ENCODE measurements at regions not wholly inside any gene's neighbourhood (a gene's known extent, or its start where the extent isn't known, plus 50 kb on each side); places are given as distances from the start of the nearest gene placed in this dataset.

GRCh38 chr20:41981746-41982145, 363.6 kb upstream of the CHD6 start:
- DNase-seq (ENCODE audit: low spot score in 2 of 2) (no peak), ATAC-seq (ENCODE audit: low read depth) (no peak)
- H3K36me3 Mint-ChIP-seq, result no peaks in the 10 kb centered on the region
- no peak overlapping the region for H3K4me3 Mint-ChIP-seq
- peaks cover 5% of the 10 kb centered on the region for H3K9me3 Mint-ChIP-seq
- H3K4me1 Mint-ChIP-seq, result no peaks in the 10 kb centered on the region
- no peaks in the 10 kb centered on the region for H3K27me3 Mint-ChIP-seq
- no peak overlapping the region for H3K27ac Mint-ChIP-seq

- ATAC-seq (ENCODE audit: low read depth) (no peak), DNase-seq (ENCODE audit: low spot score in 2 of 2) (no peak)
- no peak overlapping the region for H3K4me3 Mint-ChIP-seq
- no peaks in the 10 kb centered on the region for H3K9me3 Mint-ChIP-seq
- H3K4me1 Mint-ChIP-seq, result no peaks in the 10 kb centered on the region
- no peaks in the 10 kb centered on the region for H3K36me3 Mint-ChIP-seq
- no peaks in the 10 kb centered on the region for H3K27me3 Mint-ChIP-seq
- H3K27ac Mint-ChIP-seq, result no peak overlapping the region
Observed at GRCh38 chr20:41978875-41979274, 360.7 kb upstream of the CHD6 start.

GRCh38 chr20:41978246-41978790, 360.1 kb upstream of the CHD6 start:
- Mint-ChIP-seq H3K27me3 (no peaks in the 10 kb centered on the region), H3K27ac (no peak overlapping the region), H3K4me1 (no peaks in the 10 kb centered on the region), H3K4me3 (no peak overlapping the region), H3K9me3 (no peaks in the 10 kb centered on the region), H3K36me3 (no peaks in the 10 kb centered on the region)
- no peak for ATAC-seq (ENCODE audit: low read depth)
- no peak for DNase-seq (ENCODE audit: low spot score in 2 of 2)

- H3K36me3 Mint-ChIP-seq, result no peaks in the 10 kb centered on the region
- no peak overlapping the region for H3K4me3 Mint-ChIP-seq
- ATAC-seq (ENCODE audit: low read depth) (no peak), DNase-seq (ENCODE audit: low spot score in 2 of 2) (no peak)
- no peaks in the 10 kb centered on the region for H3K9me3 Mint-ChIP-seq
- H3K4me1 Mint-ChIP-seq, result no peaks in the 10 kb centered on the region
- H3K27me3 Mint-ChIP-seq, result peaks cover 2% of the 10 kb centered on the region
- H3K27ac Mint-ChIP-seq, result no peak overlapping the region
Observed at GRCh38 chr20:41969656-41970055, 351.5 kb upstream of the CHD6 start.

GRCh38 chr20:41960166-41960565, 342.0 kb upstream of the CHD6 start:
- peaks cover 3% of the 10 kb centered on the region for H3K4me1 Mint-ChIP-seq
- no peak overlapping the region for H3K27ac Mint-ChIP-seq
- no peak overlapping the region for H3K4me3 Mint-ChIP-seq
- no peak for DNase-seq (ENCODE audit: low spot score in 2 of 2)
- no peaks in the 10 kb centered on the region for H3K36me3 Mint-ChIP-seq
- no peaks in the 10 kb centered on the region for H3K27me3 Mint-ChIP-seq
- ATAC-seq (ENCODE audit: low read depth), result no peak
- peaks cover 2% of the 10 kb centered on the region for H3K9me3 Mint-ChIP-seq

GRCh38 chr20:41958391-41958790, 340.2 kb upstream of the CHD6 start:
- H3K27me3 Mint-ChIP-seq, result peaks cover 2% of the 10 kb centered on the region
- H3K36me3 Mint-ChIP-seq, result no peaks in the 10 kb centered on the region

GRCh38 chr20:41956338-41957074, 338.3 kb upstream of the CHD6 start:
- H3K9me3 Mint-ChIP-seq, result peaks cover 2% of the 10 kb centered on the region
- peaks cover 3% of the 10 kb centered on the region for H3K4me1 Mint-ChIP-seq
- no peak overlapping the region for H3K4me3 Mint-ChIP-seq
- H3K36me3 Mint-ChIP-seq, result no peaks in the 10 kb centered on the region
- no peak for DNase-seq (ENCODE audit: low spot score in 2 of 2)
- H3K27ac Mint-ChIP-seq, result no peak overlapping the region
- ATAC-seq (ENCODE audit: low read depth), result no peak
- H3K27me3 Mint-ChIP-seq, result peaks cover 2% of the 10 kb centered on the region

More at GRCh38 chr20:41958391-41958790, 340.2 kb upstream of the CHD6 start:
- ATAC-seq (ENCODE audit: low read depth) (no peak), DNase-seq (ENCODE audit: low spot score in 2 of 2) (no peak)
- Mint-ChIP-seq H3K4me3 (no peak overlapping the region), H3K9me3 (peaks cover 2% of the 10 kb centered on the region), H3K4me1 (peaks cover 3% of the 10 kb centered on the region), H3K27ac (no peak overlapping the region)

- DNase-seq (ENCODE audit: low spot score in 2 of 2) (no peak), ATAC-seq (ENCODE audit: low read depth) (no peak)
- H3K9me3 Mint-ChIP-seq, result no peaks in the 10 kb centered on the region
- no peak overlapping the region for H3K4me3 Mint-ChIP-seq
- no peaks in the 10 kb centered on the region for H3K36me3 Mint-ChIP-seq
- H3K4me1 Mint-ChIP-seq, result no peaks in the 10 kb centered on the region
- H3K27me3 Mint-ChIP-seq, result peaks cover 2% of the 10 kb centered on the region
- no peak overlapping the region for H3K27ac Mint-ChIP-seq
Observed at GRCh38 chr20:41952166-41952565, 334.0 kb upstream of the CHD6 start.

- peaks cover 4% of the 10 kb centered on the region for H3K27me3 Mint-ChIP-seq
- ATAC-seq (ENCODE audit: low read depth), result no peak
Observed at GRCh38 chr20:41951615-41952014, 333.4 kb upstream of the CHD6 start.

GRCh38 chr20:41939659-41940058, 321.5 kb upstream of the CHD6 start:
- no peaks in the 10 kb centered on the region for H3K9me3 Mint-ChIP-seq
- no peak for DNase-seq (ENCODE audit: low spot score in 2 of 2)

More at GRCh38 chr20:41951615-41952014, 333.4 kb upstream of the CHD6 start:
- Mint-ChIP-seq H3K9me3 (no peaks in the 10 kb centered on the region), H3K36me3 (no peaks in the 10 kb centered on the region), H3K27ac (no peak overlapping the region), H3K4me3 (no peak overlapping the region), H3K4me1 (no peaks in the 10 kb centered on the region)
- DNase-seq (ENCODE audit: low spot score in 2 of 2), result no peak

GRCh38 chr20:41938353-41938752, 320.2 kb upstream of the CHD6 start:
- ATAC-seq (ENCODE audit: low read depth) (no peak), DNase-seq (ENCODE audit: low spot score in 2 of 2) (no peak)
- peaks cover 4% of the 10 kb centered on the region for H3K27me3 Mint-ChIP-seq
- no peaks in the 10 kb centered on the region for H3K4me1 Mint-ChIP-seq
- H3K9me3 Mint-ChIP-seq, result no peaks in the 10 kb centered on the region
- no peak overlapping the region for H3K27ac Mint-ChIP-seq
- no peak overlapping the region for H3K4me3 Mint-ChIP-seq
- no peaks in the 10 kb centered on the region for H3K36me3 Mint-ChIP-seq

More at GRCh38 chr20:41939659-41940058, 321.5 kb upstream of the CHD6 start:
- Mint-ChIP-seq H3K4me3 (no peak overlapping the region), H3K36me3 (no peaks in the 10 kb centered on the region), H3K27ac (no peak overlapping the region), H3K4me1 (no peaks in the 10 kb centered on the region), H3K27me3 (peaks cover 4% of the 10 kb centered on the region)
- ATAC-seq (ENCODE audit: low read depth), result no peak

GRCh38 chr20:41935259-41935791, 317.1 kb upstream of the CHD6 start:
- Mint-ChIP-seq H3K27me3 (no peaks in the 10 kb centered on the region), H3K36me3 (no peaks in the 10 kb centered on the region), H3K4me3 (no peak overlapping the region), H3K27ac (no peak overlapping the region), H3K4me1 (no peaks in the 10 kb centered on the region), H3K9me3 (no peaks in the 10 kb centered on the region)
- DNase-seq (ENCODE audit: low spot score in 2 of 2), result no peak
- no peak for ATAC-seq (ENCODE audit: low read depth)

GRCh38 chr20:41932431-41932830, 314.3 kb upstream of the CHD6 start:
- no peaks in the 10 kb centered on the region for H3K36me3 Mint-ChIP-seq
- no peaks in the 10 kb centered on the region for H3K4me1 Mint-ChIP-seq
- no peak for ATAC-seq (ENCODE audit: low read depth)
- H3K9me3 Mint-ChIP-seq, result peaks cover 2% of the 10 kb centered on the region
- no peak overlapping the region for H3K4me3 Mint-ChIP-seq
- no peak overlapping the region for H3K27ac Mint-ChIP-seq
- no peak for DNase-seq (ENCODE audit: low spot score in 2 of 2)
- H3K27me3 Mint-ChIP-seq, result peaks cover 4% of the 10 kb centered on the region

GRCh38 chr20:41927655-41928054, 309.5 kb upstream of the CHD6 start:
- Mint-ChIP-seq H3K9me3 (peaks cover 2% of the 10 kb centered on the region), H3K36me3 (no peaks in the 10 kb centered on the region)
- DNase-seq (ENCODE audit: low spot score in 2 of 2), result no peak

GRCh38 chr20:41927189-41927588, 309.0 kb upstream of the CHD6 start:
- Mint-ChIP-seq H3K36me3 (no peaks in the 10 kb centered on the region), H3K9me3 (peaks cover 2% of the 10 kb centered on the region), H3K27me3 (peaks cover 11% of the 10 kb centered on the region), H3K4me1 (no peaks in the 10 kb centered on the region), H3K27ac (no peak overlapping the region), H3K4me3 (no peak overlapping the region)
- no peak for ATAC-seq (ENCODE audit: low read depth)
- no peak for DNase-seq (ENCODE audit: low spot score in 2 of 2)

More at GRCh38 chr20:41927655-41928054, 309.5 kb upstream of the CHD6 start:
- no peak for ATAC-seq (ENCODE audit: low read depth)
- Mint-ChIP-seq H3K27ac (no peak overlapping the region), H3K4me1 (no peaks in the 10 kb centered on the region), H3K4me3 (no peak overlapping the region), H3K27me3 (peaks cover 9% of the 10 kb centered on the region)
